ENCODE measurements at regions not wholly inside any gene's neighbourhood (a gene's known extent, or its start where the extent isn't known, plus 50 kb on each side); places are given as distances from the start of the nearest gene placed in this dataset.

DNA sequence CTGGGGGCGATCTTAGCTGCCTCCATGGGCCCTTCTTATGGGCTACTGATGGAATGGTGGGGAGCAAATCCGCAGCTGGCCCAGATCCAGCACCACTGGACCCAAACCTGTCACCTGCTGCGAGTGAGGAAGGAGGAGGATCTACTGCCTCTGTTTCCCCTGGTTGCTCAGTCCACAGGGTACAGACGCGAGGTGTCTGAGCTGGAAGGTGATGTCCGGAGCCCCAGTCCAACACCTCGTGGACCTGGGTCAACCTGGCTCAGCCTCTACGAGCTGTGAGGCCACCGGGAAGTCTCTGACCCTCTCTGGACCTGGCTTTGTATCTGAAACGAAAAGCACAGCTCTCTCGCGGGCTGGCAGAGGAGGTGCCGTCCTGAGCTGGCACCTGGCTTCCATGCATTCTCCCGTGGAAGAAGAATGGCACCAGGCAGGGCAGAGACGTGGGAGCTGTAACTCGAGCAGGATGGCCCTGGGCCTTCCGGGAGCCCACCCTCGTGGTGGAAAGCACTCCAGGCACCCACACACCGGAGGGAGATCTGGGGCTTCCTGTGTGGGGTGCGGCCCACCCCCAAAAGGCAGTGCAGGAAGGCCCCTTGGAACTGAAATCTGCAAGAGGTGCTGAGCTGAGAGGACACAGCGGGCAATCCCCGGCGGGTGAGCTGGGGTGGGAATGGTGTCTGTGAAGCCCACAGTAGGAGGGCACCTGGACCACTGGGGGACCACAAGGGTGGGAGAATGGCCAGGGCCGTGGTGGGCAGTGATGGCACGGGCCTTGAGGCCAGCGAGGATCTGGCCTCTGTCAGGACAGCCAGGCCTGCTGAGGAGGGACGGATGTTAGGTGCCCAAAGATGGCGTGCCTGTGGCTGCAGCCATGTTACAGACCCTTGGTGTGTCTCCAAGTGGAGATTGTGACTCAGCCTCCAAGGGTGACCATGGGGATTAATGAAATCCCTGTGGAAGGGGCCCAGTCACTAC lies 133.4 kb downstream of the OLFM1 start:
- no peak for DNase-seq

DNA sequence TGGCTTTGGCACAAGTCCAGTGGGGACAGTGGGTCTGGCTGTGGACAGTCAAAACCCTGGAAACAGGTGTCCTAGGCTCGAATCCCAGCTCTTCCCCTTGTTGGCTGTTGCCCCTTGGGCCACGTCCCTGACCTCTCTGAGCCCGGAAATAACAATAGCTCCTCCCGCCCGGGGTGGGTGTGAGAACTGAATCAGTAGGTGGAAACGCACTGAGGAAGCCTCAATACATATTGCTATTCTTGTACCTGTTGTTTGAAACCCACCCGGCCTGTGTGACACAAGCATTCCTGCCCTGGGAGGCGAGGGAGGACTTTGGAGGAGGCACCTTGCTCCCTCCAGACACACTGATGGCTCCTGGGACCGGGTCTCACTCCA lies 134.1 kb downstream of the OLFM1 start:
- DNase-seq: no peak

DNA sequence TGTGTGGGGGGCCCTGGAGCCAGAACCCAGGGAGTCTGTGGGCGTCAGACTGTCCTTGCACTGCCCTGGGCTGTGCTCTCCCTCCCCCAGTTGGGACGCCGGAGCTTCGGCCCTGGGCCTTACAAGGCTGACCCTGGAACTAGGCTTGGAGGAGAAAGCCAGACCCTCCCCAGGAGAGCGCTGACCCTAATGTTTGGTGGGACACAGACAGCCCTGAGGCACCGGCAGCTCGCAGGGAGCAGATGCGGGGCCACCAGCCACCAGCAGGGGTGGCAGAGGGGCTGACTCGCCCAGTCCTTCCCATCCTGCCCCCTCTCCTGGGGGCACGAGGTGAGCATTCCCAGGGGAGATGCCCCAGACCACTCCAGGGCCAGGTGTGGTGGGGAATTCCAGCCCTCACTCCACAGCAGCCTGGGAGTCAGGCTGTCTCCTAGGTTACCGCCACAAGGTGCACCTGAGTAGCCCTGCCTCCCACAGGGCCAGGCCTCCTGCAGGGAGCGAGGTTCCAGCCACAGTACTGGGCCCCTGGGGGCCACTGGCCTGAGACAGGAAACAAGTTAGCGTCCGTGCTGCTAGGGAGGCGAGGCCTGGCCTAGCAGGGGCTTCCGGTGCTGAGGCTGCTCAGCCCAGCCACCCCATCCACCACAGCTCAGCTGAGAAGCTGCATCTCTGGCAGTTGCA lies 134.6 kb downstream of the OLFM1 start:
- DNase-seq: no peak

DNA sequence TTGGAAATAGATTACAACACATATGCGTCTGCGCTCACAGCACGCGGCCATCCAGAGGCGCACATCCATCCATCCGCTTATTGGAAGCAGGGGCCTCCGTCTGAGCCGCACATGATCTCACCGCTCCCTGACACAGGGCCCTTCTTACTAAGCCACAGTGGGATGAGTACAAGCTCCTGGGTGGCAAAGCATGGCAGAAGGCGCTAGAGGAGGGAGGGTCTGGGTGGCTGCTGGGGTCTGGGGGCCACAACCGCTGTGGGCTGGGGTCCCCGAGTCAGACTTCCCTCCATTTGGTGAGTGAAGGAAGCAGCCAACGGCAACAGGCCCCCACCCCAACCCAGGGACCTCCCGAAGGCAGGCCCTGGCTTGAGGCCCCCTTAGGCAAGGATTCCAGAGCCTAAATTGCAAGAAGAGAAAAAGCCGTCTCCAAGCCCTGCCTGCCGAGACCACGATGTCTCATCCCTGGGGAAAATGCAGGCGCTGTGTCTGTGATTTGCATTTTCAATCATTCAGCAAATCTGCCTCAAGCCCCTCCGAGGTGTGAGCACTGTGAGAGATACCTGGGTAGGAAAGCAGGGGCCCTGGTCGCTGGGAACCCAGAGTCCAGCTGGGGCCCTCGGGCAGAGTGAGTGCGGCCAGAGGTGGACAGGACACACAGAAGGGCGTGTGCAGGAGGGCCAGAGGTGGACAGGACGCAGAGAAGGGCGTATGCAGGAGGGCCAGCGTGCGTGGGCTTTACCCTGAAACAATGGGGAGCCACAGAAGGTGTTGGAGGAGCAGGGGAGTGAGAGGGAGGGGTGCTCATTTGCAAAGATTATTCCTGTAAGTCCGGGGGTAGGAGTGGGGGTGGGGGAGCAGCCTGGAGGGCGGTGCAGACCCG lies 135.7 kb downstream of the OLFM1 start:
- DNase-seq: no peak

- DNase-seq: no peak
These were observed 136.4 kb downstream of the OLFM1 start for GRCh38 chr9:135223831-135224230.

DNA sequence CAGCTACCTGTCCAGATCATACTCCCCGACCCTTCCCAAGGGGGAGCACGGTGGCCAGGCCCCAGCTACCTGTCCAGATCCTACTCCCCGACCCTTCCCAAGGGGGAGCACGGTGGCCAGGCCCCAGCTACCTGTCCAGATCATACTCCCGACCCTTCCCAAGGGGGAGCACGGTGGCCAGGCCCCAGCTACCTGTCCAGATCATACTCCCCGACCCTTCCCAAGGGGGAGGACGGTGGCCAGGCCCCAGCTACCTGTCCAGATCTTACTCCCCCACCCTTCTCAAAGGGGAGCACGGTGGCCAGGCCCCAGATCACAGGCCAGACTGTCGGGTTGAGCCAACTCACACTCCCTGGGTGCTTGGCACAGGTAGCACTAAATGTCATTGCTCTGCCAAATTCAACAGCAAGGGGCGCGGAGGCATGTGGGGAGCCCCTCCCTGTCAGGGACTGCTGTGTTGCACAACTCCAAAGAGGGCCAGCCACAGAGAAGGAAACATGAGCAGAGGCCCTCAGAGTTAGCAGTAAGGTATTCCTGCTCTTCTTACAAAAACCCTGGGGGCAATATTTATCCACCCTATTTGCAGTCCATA lies 136.9 kb downstream of the OLFM1 start:
- no peak for DNase-seq

DNA sequence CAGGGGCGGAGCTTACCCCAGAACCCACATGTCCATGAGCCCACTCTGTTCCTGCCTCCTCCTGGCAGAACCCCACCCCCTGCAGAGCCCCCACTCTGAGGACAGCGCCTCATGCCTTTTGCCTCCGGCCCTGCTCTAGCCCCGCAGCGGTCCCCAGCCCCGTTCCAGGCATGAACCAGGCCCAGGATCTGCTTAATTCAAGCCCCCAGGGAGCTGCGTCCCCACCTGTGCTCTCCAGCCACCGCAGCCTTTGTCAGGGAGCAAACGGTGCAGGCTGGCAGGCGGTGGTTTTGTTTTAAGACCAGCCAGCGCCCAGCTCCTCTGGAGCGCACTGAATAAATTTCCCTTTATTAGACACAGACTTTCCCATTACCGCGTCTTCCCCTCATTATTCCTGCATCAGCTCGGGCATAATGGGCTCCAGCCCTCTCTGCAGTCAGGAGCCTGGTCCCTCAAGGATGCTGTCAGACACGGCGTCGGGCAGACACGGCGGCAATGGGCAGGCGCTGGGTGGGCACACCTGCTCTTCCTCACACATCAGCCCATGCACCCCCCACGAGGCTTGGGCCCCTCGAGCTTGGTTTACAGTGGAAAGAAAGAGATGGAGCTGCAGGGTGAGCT lies 137.6 kb downstream of the OLFM1 start:
- no peak for DNase-seq

DNA sequence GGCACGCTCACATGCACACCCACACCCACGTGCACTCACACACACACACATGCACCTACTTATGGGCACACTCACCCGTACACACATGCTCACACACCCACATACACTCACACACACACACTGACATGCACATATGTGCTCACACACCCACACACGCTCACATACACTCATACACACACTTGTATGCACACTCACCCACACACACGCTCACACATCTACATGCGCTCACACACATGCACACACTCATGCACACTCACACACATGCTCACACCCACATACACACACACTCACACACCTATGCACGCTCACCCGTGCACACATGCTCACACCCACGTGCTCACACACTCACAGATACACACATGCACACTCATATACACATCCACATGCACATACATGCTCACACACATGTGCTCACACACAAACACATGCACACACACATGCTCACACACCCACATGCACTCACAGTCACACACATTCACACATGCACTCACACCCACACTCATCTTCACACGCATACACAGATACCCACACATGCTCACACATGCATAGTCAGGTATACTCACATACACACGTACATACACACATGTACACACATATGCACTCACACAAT lies 138.3 kb downstream of the OLFM1 start:
- no peak for DNase-seq

DNA sequence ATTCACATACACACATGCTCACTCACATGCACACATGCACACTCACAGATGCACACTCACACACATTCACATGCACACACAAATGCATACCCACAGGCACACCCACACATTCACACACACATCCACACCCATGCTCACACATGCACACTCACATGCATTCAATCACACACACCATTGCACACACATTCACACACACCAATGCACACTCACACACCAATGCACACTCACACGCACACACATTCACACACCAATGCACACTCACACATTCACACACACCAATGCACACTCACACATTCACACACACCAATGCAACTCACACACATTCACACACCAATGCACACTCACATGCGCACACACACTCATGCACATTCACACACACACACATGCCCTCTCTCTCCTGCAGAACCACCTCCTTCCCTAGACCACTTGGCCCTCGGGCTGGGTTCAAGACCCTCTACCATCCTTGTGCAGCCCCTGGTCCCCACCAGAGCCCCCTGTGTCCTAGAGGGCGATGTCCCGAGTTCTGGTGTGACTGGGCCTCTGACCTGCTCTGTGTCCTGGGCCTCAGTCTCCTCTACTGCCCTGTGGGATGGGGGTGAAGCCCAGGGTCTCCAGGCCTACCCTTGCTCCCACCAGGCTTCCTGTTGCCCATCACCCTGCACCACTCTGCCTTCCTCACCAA lies 139.0 kb downstream of the OLFM1 start:
- DNase-seq: no peak

GRCh38 chr9:135227641-135228251 lies 140.3 kb downstream of the OLFM1 start:
- no peak for DNase-seq

DNA sequence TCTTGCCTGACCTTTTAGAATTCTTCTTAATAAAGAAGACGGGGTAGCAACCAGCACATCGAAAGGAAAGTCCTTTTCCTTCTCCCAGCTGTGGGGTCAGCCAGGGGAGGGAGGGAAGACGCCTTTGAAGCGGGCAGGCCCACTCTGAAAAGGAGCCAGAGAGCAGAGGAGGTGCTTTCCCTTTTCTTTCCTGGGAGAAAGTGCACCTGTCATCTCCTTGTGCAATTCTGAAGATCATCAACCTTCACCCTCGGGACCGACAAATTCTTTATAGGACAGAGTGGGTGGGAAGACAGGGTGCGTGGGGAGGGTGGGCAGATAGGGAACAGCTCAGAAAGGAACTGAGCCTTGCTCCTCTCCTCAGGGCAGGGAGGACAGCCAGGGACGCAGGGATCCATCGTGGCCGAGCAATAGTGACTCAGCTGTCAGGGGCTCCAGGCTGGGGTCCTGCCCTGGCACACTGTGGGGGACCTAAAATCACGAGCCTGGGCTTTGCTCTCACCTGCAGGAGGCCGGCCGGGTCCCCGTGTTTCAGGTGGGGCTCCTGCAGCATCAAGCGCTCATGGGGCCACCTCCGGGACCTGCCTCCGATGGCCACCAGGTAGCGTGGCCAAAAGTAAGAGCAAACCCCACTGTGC lies 141.0 kb downstream of the OLFM1 start:
- no peak for DNase-seq

- DNase-seq: no peak
These were observed 141.6 kb downstream of the OLFM1 start for GRCh38 chr9:135228983-135229625.

GRCh38 chr9:135229701-135230385 lies 142.4 kb downstream of the OLFM1 start:
- DNase-seq: no peak

DNA sequence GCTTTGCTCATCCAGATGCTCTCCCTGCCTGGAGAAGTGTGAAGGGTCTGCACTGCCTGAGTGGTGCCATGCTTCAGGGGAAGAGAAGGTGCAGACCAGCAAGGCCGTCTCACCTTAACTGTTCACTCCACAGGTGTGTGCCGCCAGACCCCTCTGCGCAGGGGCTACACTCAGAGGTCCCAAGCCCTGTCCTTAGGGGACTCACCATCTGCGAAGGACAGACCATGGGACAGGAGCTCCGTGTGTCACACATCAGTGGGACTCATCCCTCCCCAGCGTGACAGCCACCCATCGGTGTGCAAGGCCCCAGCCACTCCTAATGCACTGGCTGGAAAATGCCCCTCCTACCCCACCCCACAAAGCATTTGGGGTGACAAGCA lies 142.9 kb downstream of the OLFM1 start:
- no peak for DNase-seq

DNA sequence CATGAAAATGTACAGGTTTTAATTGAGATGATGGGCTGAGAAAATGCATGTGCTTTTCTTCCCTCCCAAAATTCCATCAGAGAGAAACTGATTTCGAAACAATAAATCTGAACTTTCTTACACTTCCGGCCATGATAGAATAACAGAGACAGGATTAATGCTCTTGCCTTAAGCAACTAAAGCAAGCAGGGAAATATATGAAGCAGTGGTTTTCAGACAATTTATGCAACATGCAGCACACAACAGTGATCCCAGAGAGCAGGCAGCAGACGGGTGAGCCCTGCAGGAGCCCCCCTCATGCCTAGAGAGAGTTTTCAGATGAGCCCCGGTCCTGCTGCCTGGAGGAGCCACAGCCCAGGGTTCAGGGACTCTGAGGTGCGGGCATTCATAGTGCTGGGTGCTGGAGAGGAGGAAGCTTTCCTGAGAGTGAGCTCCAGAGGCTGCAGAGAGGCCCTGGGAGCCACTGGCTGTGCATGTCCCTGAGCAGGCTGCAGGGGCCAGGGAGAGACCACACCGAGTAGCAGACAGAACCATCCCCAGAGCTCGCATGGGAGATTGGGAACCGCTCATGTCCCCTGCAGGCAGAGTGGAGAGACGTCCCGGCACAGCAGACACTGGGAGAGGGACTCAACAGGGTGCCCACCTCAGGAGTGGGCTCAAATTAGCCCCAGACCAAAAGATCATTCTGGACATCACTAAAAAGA lies 143.5 kb downstream of the OLFM1 start:
- no peak for DNase-seq

DNA sequence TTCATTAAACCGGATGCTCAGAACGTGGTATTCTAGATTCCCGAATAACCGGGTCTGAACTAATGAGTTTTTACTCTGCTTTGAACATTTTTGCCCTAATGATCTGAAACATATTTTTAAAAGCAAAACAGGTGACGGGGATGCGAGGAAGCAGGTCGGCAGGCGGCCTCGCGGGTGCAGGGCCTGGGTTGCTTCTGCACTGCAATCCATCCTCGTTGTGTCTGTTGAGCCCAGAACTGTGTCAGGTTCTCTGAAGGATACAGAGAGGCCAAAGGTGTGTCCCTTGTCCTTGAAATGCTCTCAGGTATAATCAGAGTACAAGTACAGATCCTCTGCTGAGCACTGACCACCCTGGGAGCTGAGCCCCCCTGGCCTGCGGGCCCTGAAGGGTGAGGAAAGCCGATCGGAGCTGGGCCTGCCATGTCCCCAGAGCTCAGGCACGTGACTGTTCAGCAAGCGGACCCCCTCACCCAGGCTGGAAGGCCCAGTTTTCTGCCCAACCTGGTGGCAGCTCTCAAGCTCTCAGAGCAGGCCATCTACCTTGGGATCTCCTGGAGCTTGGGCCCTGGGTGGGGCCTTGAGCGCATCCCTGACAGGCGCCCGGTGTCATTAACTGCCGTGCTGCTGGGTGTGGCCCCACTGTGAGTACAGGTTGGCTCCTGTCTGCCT lies 151.8 kb downstream of the OLFM1 start:
- no peak for DNase-seq

GRCh38 chr9:135239769-135240141 lies 152.3 kb downstream of the OLFM1 start:
- no peak for DNase-seq

GRCh38 chr9:135240222-135240621 lies 152.8 kb downstream of the OLFM1 start:
- DNase-seq: no peak

All from activated naive CD4-positive, alpha-beta T cell treated with anti-CD3 and anti-CD28 coated beads, Interleukin-2, amount 50 U/mL, for 16 hours (primary cell).